Neural crest cell (in vitro differentiated cells): ENCODE measurements at regions not wholly inside any gene's neighbourhood (a gene's known extent, or its start where the extent isn't known, plus 50 kb on each side); places are given as distances from the start of the nearest gene placed in this dataset.

Experiments used
- DNase-seq: peaks from one replicate; pipeline ENCODE4 v3.0.0; 2021; ENCODE audit warnings: low read depth, mixed read lengths, low spot score
- H3K27ac Mint-ChIP-seq: one replicate; pipeline ENCODE4 v1.8.0; 2021; ENCODE audit warnings: mild to moderate bottlenecking, mixed read lengths; ENCODE audit not compliant: unreplicated experiment
- H3K27me3 Mint-ChIP-seq: 2 replicates; pipeline ENCODE4 v1.8.0; 2021; ENCODE audit warnings: low read depth, mild to moderate bottlenecking, mixed read lengths
- H3K36me3 Mint-ChIP-seq: 2 replicates; pipeline ENCODE4 v1.8.0; 2021; ENCODE audit warnings: low read depth, mild to moderate bottlenecking, mixed read lengths
- H3K4me1 Mint-ChIP-seq: 2 replicates; pipeline ENCODE4 v1.8.0; 2021; ENCODE audit warnings: mixed read lengths
- H3K4me3 Mint-ChIP-seq: one replicate; pipeline ENCODE4 v1.8.0; 2021; ENCODE audit warnings: mild to moderate bottlenecking, mixed read lengths
- H3K9me3 Mint-ChIP-seq: 2 replicates; pipeline ENCODE4 v1.8.0; 2021; ENCODE audit warnings: mixed read lengths
- TF ChIP-seq, protein P1 (sequence below): fragments of 200-600 bp; sonication (generic); conservative IDR thresholded peaks from 2 replicates; pipeline ENCODE4 v1.5.0; 2021; ENCODE audit warnings: antibody characterized with exemption, mild to moderate bottlenecking

GRCh38 chr11:32204751-32205150 is 113.9 kb downstream of the RCN1 start:
- no peak overlapping the region for H3K4me3 Mint-ChIP-seq
- H3K9me3 Mint-ChIP-seq, result peaks cover 3% of the 10 kb centered on the region
- no peak for DNase-seq
- TF ChIP-seq, protein P1, sequence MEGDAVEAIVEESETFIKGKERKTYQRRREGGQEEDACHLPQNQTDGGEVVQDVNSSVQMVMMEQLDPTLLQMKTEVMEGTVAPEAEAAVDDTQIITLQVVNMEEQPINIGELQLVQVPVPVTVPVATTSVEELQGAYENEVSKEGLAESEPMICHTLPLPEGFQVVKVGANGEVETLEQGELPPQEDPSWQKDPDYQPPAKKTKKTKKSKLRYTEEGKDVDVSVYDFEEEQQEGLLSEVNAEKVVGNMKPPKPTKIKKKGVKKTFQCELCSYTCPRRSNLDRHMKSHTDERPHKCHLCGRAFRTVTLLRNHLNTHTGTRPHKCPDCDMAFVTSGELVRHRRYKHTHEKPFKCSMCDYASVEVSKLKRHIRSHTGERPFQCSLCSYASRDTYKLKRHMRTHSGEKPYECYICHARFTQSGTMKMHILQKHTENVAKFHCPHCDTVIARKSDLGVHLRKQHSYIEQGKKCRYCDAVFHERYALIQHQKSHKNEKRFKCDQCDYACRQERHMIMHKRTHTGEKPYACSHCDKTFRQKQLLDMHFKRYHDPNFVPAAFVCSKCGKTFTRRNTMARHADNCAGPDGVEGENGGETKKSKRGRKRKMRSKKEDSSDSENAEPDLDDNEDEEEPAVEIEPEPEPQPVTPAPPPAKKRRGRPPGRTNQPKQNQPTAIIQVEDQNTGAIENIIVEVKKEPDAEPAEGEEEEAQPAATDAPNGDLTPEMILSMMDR, result no peak
- no peaks in the 10 kb centered on the region for H3K4me1 Mint-ChIP-seq
- H3K27ac Mint-ChIP-seq, result no peak overlapping the region
- H3K36me3 Mint-ChIP-seq, result no peaks in the 10 kb centered on the region
- H3K27me3 Mint-ChIP-seq, result peaks cover 11% of the 10 kb centered on the region

GRCh38 chr11:32210556-32210955 is 119.7 kb downstream of the RCN1 start:
- TF ChIP-seq, protein P1, result no peak
- Mint-ChIP-seq H3K27me3 (peaks cover 14% of the 10 kb centered on the region), H3K9me3 (no peaks in the 10 kb centered on the region), H3K27ac (no peak overlapping the region), H3K36me3 (no peaks in the 10 kb centered on the region), H3K4me3 (no peak overlapping the region), H3K4me1 (no peaks in the 10 kb centered on the region)
- no peak for DNase-seq

DNA sequence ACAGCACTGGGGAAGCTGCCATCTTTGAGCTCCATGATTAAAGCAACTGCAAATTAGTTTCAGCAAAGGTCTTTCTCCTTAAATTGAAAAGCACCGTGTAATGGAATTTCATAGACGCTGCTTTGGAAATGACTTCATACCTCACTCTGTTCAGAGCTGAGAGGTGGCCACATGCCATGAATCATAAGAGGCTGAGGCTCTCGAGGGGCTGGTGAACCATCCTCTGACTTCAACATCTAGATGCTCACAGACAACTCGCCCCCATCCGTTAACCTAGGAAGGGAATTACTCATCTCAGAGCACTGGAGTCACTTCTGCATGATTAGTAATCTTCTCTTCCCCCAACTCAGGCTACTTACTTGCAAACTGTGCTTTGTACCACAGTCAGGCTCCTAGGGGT is 122.3 kb downstream of the RCN1 start:
- TF ChIP-seq, protein P1, result no peak
- H3K4me1 Mint-ChIP-seq, result peaks cover 5% of the 10 kb centered on the region
- DNase-seq, result no peak
- no peak overlapping the region for H3K4me3 Mint-ChIP-seq
- H3K27me3 Mint-ChIP-seq, result peaks cover 8% of the 10 kb centered on the region
- H3K27ac Mint-ChIP-seq, result no peak overlapping the region
- no peaks in the 10 kb centered on the region for H3K36me3 Mint-ChIP-seq
- H3K9me3 Mint-ChIP-seq, result no peaks in the 10 kb centered on the region

DNA sequence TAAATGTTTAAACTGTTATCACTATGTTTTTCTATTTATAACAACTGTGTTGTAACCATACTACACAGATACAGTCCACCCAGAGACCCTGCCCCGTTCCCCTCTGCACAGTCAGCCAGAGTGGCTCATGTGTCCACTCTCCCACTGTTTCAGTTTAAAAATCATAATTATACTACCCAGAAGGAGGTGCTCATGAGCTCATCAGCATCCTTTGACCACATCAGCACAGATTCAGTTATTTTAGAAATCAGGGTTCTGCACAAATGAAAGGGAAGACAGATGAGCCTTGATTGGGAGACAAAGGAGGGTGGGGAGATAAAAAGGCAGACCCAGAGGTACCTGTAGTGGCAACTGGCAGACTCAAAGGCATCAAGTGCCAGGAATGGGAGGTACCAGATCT is 124.3 kb downstream of the RCN1 start:
- no peak overlapping the region for H3K27ac Mint-ChIP-seq
- H3K36me3 Mint-ChIP-seq, result no peaks in the 10 kb centered on the region
- peaks cover 5% of the 10 kb centered on the region for H3K4me1 Mint-ChIP-seq
- DNase-seq, result no peak
- H3K27me3 Mint-ChIP-seq, result peaks cover under 1% of the 10 kb centered on the region
- TF ChIP-seq, protein P1, result no peak
- H3K4me3 Mint-ChIP-seq, result no peak overlapping the region
- H3K9me3 Mint-ChIP-seq, result no peaks in the 10 kb centered on the region

DNA sequence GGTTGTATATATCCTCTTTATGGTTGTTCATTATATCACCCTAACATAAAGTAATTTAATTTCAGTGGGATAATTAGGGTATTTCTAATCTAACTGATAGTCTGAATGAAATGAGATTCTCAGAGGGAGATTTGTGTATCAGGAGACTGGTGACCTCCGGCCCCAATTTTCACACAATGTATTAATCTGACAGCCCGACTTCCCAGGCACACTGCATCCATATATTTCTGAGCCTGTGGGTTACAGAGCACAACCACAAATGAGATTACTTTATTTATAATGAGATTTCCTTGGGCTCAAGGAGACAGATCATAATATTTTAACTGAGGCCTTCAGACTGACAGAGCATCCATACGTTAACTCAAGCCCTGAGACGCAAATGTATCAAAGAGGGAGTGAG is 125.9 kb downstream of the RCN1 start:
- H3K4me3 Mint-ChIP-seq, result no peak overlapping the region
- DNase-seq, result no peak
- H3K27ac Mint-ChIP-seq, result no peak overlapping the region
- TF ChIP-seq, protein P1, result no peak
- H3K4me1 Mint-ChIP-seq, result peaks cover 5% of the 10 kb centered on the region
- no peaks in the 10 kb centered on the region for H3K9me3 Mint-ChIP-seq
- H3K27me3 Mint-ChIP-seq, result no peaks in the 10 kb centered on the region
- no peaks in the 10 kb centered on the region for H3K36me3 Mint-ChIP-seq

- DNase-seq, result no peak
- no peaks in the 10 kb centered on the region for H3K27me3 Mint-ChIP-seq
- peaks cover 5% of the 10 kb centered on the region for H3K4me1 Mint-ChIP-seq
- no peaks in the 10 kb centered on the region for H3K9me3 Mint-ChIP-seq
- TF ChIP-seq, protein P1, result no peak
- no peak overlapping the region for H3K27ac Mint-ChIP-seq
- no peaks in the 10 kb centered on the region for H3K36me3 Mint-ChIP-seq
- no peak overlapping the region for H3K4me3 Mint-ChIP-seq
These were observed 128.4 kb downstream of the RCN1 start for GRCh38 chr11:32219320-32219719.
